SK-N-SH treated with all-trans-retinoic acid at 6 μM for 48 hours (cell line): ENCODE measurements at regions not wholly inside any gene's neighbourhood (a gene's known extent, or its start where the extent isn't known, plus 50 kb on each side); places are given as distances from the start of the nearest gene placed in this dataset.

ENCODE experiments used
- ATAC-seq: fragments of 200-7000 bp; cut with Tn5 transposase; 3 replicates; pipeline ENCODE4 v1.9.1; 2020; ENCODE audit warnings: mild to moderate bottlenecking, moderate library complexity
- ARNTL ChIP-seq: fragments of 450-650 bp; formaldehyde crosslinking; IDR thresholded peaks from 2 replicates; pipeline ENCODE4 v1.5.0; 2020; ENCODE audit warnings: low read depth, mild to moderate bottlenecking, moderate library complexity, borderline replicate concordance
- BACH2 ChIP-seq: fragments of 250-450 bp; sonication (Bioruptor Pico); IDR thresholded peaks from 2 replicates; pipeline ENCODE4 v1.9.0; 2021; ENCODE audit warnings: mild to moderate bottlenecking, borderline replicate concordance
- CREB5 ChIP-seq: fragments of 250-450 bp; sonication (Bioruptor Pico); IDR thresholded peaks from 2 replicates; pipeline ENCODE4 v1.5.1; 2020; ENCODE audit warnings: low read depth, mild to moderate bottlenecking, moderate library complexity
- CSDC2 ChIP-seq: fragments of 250-450 bp; sonication (Bioruptor Pico); IDR thresholded peaks from 2 replicates; pipeline ENCODE4 v1.5.0; 2020; ENCODE audit warnings: mild to moderate bottlenecking, moderate library complexity
- CSRNP3 ChIP-seq: fragments of 250-450 bp; sonication (Bioruptor Pico); IDR thresholded peaks from 2 replicates; pipeline ENCODE4 v1.5.1; 2021; ENCODE audit warnings: mild to moderate bottlenecking, moderate library complexity
- GLIS3 ChIP-seq: fragments of 250-450 bp; sonication (Bioruptor Pico); IDR thresholded peaks from 2 replicates; pipeline ENCODE4 v1.5.0; 2020; ENCODE audit warnings: mild to moderate bottlenecking, moderate library complexity
- ISL1 ChIP-seq: fragments of 250-450 bp; sonication (Bioruptor Pico); IDR thresholded peaks from 2 replicates; pipeline ENCODE4 v2.1.2; 2022; ENCODE audit warnings: mild to moderate bottlenecking, moderate library complexity
- OSR1 ChIP-seq: fragments of 250-450 bp; sonication (Bioruptor Pico); IDR thresholded peaks from 2 replicates; pipeline ENCODE4 v1.8.0; 2022; ENCODE audit warnings: moderate library complexity, mild to moderate bottlenecking, inconsistent platforms
- PATZ1 ChIP-seq: fragments of 250-450 bp; sonication (Bioruptor Pico); IDR thresholded peaks from 2 replicates; pipeline ENCODE4 v1.8.0; 2020; ENCODE audit warnings: mild to moderate bottlenecking, moderate library complexity, borderline replicate concordance
- POU6F1 ChIP-seq: fragments of 250-450 bp; sonication (Bioruptor Pico); IDR thresholded peaks from 2 replicates; pipeline ENCODE4 v1.8.0; 2021; ENCODE audit warnings: low read depth, mild to moderate bottlenecking, moderate library complexity, borderline replicate concordance
- PPARA ChIP-seq: fragments of 250-450 bp; sonication (Bioruptor Pico); IDR thresholded peaks from 2 replicates; pipeline ENCODE4 v1.5.0; 2020; ENCODE audit warnings: mild to moderate bottlenecking, borderline replicate concordance
- RARB ChIP-seq: fragments of 250-450 bp; sonication (Bioruptor Pico); IDR thresholded peaks from 2 replicates; pipeline ENCODE4 v1.8.0; 2021; ENCODE audit warnings: mild to moderate bottlenecking, moderate library complexity
- SNAI2 ChIP-seq: fragments of 250-450 bp; sonication (Bioruptor Pico); IDR thresholded peaks from 2 replicates; pipeline ENCODE4 v1.5.0; 2020; ENCODE audit warnings: mild to moderate bottlenecking, moderate library complexity
- TCF4 ChIP-seq: fragments of 250-450 bp; sonication (Bioruptor Pico); IDR thresholded peaks from 2 replicates; pipeline ENCODE4 v1.8.0; 2021; ENCODE audit warnings: mild to moderate bottlenecking, moderate library complexity, borderline replicate concordance
- TOX ChIP-seq: fragments of 250-450 bp; sonication (Bioruptor Pico); IDR thresholded peaks from 2 replicates; pipeline ENCODE4 v1.8.0; 2021; ENCODE audit warnings: mild to moderate bottlenecking, moderate library complexity, borderline replicate concordance
- TSHZ2 ChIP-seq: fragments of 250-450 bp; sonication (Bioruptor Pico); IDR thresholded peaks from 2 replicates; pipeline ENCODE4 v1.5.0; 2020; ENCODE audit warnings: mild to moderate bottlenecking, moderate library complexity
- ZC3H10 ChIP-seq: fragments of 250-450 bp; sonication (Bioruptor Pico); IDR thresholded peaks from 2 replicates; pipeline ENCODE4 v1.5.1; 2021; ENCODE audit warnings: mild to moderate bottlenecking, moderate library complexity
- ZFP3 ChIP-seq: fragments of 250-450 bp; sonication (Bioruptor Pico); IDR thresholded peaks from 2 replicates; pipeline ENCODE4 v1.5.0; 2020; ENCODE audit warnings: mild to moderate bottlenecking, moderate library complexity
- ZFP30 ChIP-seq: fragments of 450-650 bp; formaldehyde crosslinking; IDR thresholded peaks from 2 replicates; pipeline ENCODE4 v1.5.0; 2022; ENCODE audit warnings: mild to moderate bottlenecking, moderate library complexity
- ZNF565 ChIP-seq: fragments of 450-650 bp; formaldehyde crosslinking; conservative IDR thresholded peaks from 2 replicates; pipeline ENCODE4 v1.5.0; 2020; ENCODE audit warnings: low read depth, mild to moderate bottlenecking, moderate library complexity
- ZNF70 ChIP-seq: fragments of 450-650 bp; formaldehyde crosslinking; IDR thresholded peaks from 2 replicates; pipeline ENCODE4 v1.5.0; 2020; ENCODE audit warnings: mild to moderate bottlenecking, moderate library complexity
- ZNF8 ChIP-seq: fragments of 450-650 bp; formaldehyde crosslinking; IDR thresholded peaks from 2 replicates; pipeline ENCODE4 v1.5.0; 2020; ENCODE audit warnings: mild to moderate bottlenecking, moderate library complexity

GRCh38 chr3:161599697-161600096, 103.1 kb downstream of the OTOL1 start (continued):
- TF ChIP-seq CREB5: no peak
- no peak for TF ChIP-seq ZFP30

- no peak for ATAC-seq
- TF ChIP-seq ZNF565 (CRISPR knock-in tag) (no peak), GLIS3 (CRISPR knock-in tag) (no peak), OSR1 (CRISPR knock-in tag) (no peak), ZFP3 (CRISPR knock-in tag) (no peak), CSDC2 (no peak), ZNF8 (CRISPR knock-in tag) (no peak), BACH2 (CRISPR knock-in tag) (no peak), ISL1 (no peak), TOX (CRISPR knock-in tag) (no peak), ZNF70 (CRISPR knock-in tag) (no peak), POU6F1 (CRISPR knock-in tag) (no peak), ARNTL (CRISPR knock-in tag) (no peak), CREB5 (no peak), PPARA (CRISPR knock-in tag) (no peak), TSHZ2 (CRISPR knock-in tag) (no peak), TCF4 (CRISPR knock-in tag) (no peak), CSRNP3 (CRISPR knock-in tag) (no peak), ZC3H10 (CRISPR knock-in tag) (no peak), SNAI2 (no peak)
Observed at GRCh38 chr3:161600173-161600572, 103.6 kb downstream of the OTOL1 start.

GRCh38 chr3:161602475-161602874, 105.9 kb downstream of the OTOL1 start:
- ATAC-seq: no peak
- no peak for TF ChIP-seq PATZ1
- TF ChIP-seq BACH2 (CRISPR knock-in tag): no peak
- no peak for TF ChIP-seq ZFP30
- TF ChIP-seq RARB (CRISPR knock-in tag): no peak
- no peak for TF ChIP-seq ARNTL (CRISPR knock-in tag)
- no peak for TF ChIP-seq CSDC2
- no peak for TF ChIP-seq TOX (CRISPR knock-in tag)
- no peak for TF ChIP-seq ZNF70 (CRISPR knock-in tag)
- TF ChIP-seq SNAI2: no peak
- no peak for TF ChIP-seq POU6F1 (CRISPR knock-in tag)
- no peak for TF ChIP-seq TCF4 (CRISPR knock-in tag)
